GM23338 (cell line): ENCODE measurements at regions not wholly inside any gene's neighbourhood (a gene's known extent, or its start where the extent isn't known, plus 50 kb on each side); places are given as distances from the start of the nearest gene placed in this dataset.

Experiments used
- ATAC-seq: fragments of 200-7000 bp; cut with Tn5 transposase; 3 replicates; pipeline ENCODE4 v1.9.1; 2020
- DNase-seq: peaks from one replicate; pipeline ENCODE4 v3.0.0-alpha.2; 2015; ENCODE audit warnings: low spot score
- H2AFZ ChIP-seq: fragments of 200-600 bp; sonication (generic); 2 replicates; pipeline ENCODE4 v1.8.0; 2016; ENCODE audit warnings: antibody characterized with exemption, mild to moderate bottlenecking, moderate library complexity
- H3F3A ChIP-seq: fragments of 200-600 bp; sonication (generic); replicated peaks from 2 replicates; pipeline ENCODE4 v1.8.0; 2017; ENCODE audit warnings: antibody characterized with exemption, mixed run types, low read depth
- H3K27ac ChIP-seq: fragments of 200-600 bp; sonication (generic); 2 replicates; pipeline ENCODE4 v1.6.1; 2016; ENCODE audit warnings: low read depth
- H3K27me3 ChIP-seq: fragments of 200-600 bp; sonication (generic); 2 replicates; pipeline ENCODE4 v1.8.0; 2016; ENCODE audit warnings: mild to moderate bottlenecking, mixed run types, moderate library complexity; ENCODE audit not compliant: insufficient read depth
- H3K36me3 ChIP-seq: fragments of 200-600 bp; sonication (generic); 2 replicates; pipeline ENCODE4 v1.8.0; 2016; ENCODE audit warnings: mild to moderate bottlenecking; ENCODE audit not compliant: insufficient read depth
- H3K4me1 ChIP-seq: fragments of 200-600 bp; sonication (generic); 2 replicates; pipeline ENCODE4 v1.8.0; 2016; ENCODE audit warnings: mild to moderate bottlenecking, moderate library complexity; ENCODE audit not compliant: insufficient read depth
- H3K4me2 ChIP-seq: fragments of 200-600 bp; sonication (generic); 2 replicates; pipeline ENCODE4 v1.7.1; 2017; ENCODE audit warnings: mixed run types
- H3K4me3 ChIP-seq: fragments of 200-600 bp; sonication (generic); 2 replicates; pipeline ENCODE4 v1.6.1; 2016; ENCODE audit warnings: mixed run types
- H3K79me2 ChIP-seq: fragments of 200-600 bp; sonication (generic); replicated peaks from 2 replicates; pipeline ENCODE4 v1.8.0; 2017; ENCODE audit warnings: mild to moderate bottlenecking; ENCODE audit not compliant: insufficient read depth
- H3K9me2 ChIP-seq: fragments of 200-600 bp; sonication (generic); 2 replicates; pipeline ENCODE4 v1.8.0; 2017; ENCODE audit not compliant: insufficient read depth
- H4K20me1 ChIP-seq: fragments of 200-600 bp; sonication (generic); replicated peaks from 2 replicates; pipeline ENCODE4 v1.8.0; 2017; ENCODE audit warnings: mild to moderate bottlenecking; ENCODE audit not compliant: insufficient read depth
- H3K27ac Mint-ChIP-seq: 2 replicates; pipeline ENCODE4 v1.8.0; 2020; ENCODE audit warnings: inconsistent platforms, mild to moderate bottlenecking, moderate library complexity, mixed read lengths
- H3K27me3 Mint-ChIP-seq: 3 replicates; pipeline ENCODE4 v1.8.0; 2022; ENCODE audit warnings: low read depth, mild to moderate bottlenecking, moderate library complexity, mixed read lengths, inconsistent platforms; ENCODE audit not compliant: insufficient read depth, poor library complexity
- H3K36me3 Mint-ChIP-seq: 3 replicates; pipeline ENCODE4 v1.8.0; 2021; ENCODE audit warnings: low read depth, mild to moderate bottlenecking, inconsistent platforms, moderate library complexity, mixed read lengths
- H3K4me1 Mint-ChIP-seq: 3 replicates; pipeline ENCODE4 v1.8.0; 2020; ENCODE audit warnings: mild to moderate bottlenecking, inconsistent platforms, mixed read lengths
- H3K4me3 Mint-ChIP-seq: 3 replicates; pipeline ENCODE4 v1.8.0; 2021; ENCODE audit warnings: moderate library complexity, mild to moderate bottlenecking, inconsistent platforms, mixed read lengths
- H3K9me3 Mint-ChIP-seq: 3 replicates; pipeline ENCODE4 v1.8.0; 2020; ENCODE audit warnings: moderate library complexity, mild to moderate bottlenecking, inconsistent platforms, mixed read lengths
- ETS1 ChIP-seq: IDR thresholded peaks from 2 replicates; pipeline ENCODE4 v1.6.1; 2016; ENCODE audit warnings: antibody characterized with exemption
- EZH2 ChIP-seq: fragments of 200-600 bp; sonication (generic); IDR thresholded peaks from one replicate; pipeline ENCODE4 v1.8.0; 2017; ENCODE audit warnings: antibody characterized with exemption, mild to moderate bottlenecking, low read depth; ENCODE audit not compliant: unreplicated experiment
- EZH2phosphoT487 ChIP-seq: fragments of 200-600 bp; sonication (generic); IDR thresholded peaks from one replicate; pipeline ENCODE4 v1.8.1; 2018; ENCODE audit warnings: antibody characterized with exemption; ENCODE audit not compliant: unreplicated experiment
- JUNB ChIP-seq: IDR thresholded peaks from one replicate; pipeline ENCODE4 v1.6.1; 2016; ENCODE audit warnings: antibody characterized with exemption; ENCODE audit not compliant: unreplicated experiment
- NANOG ChIP-seq: IDR thresholded peaks from 2 replicates; pipeline ENCODE4 v1.6.1; 2016; ENCODE audit warnings: antibody characterized with exemption, borderline replicate concordance
- STAT1 ChIP-seq: IDR thresholded peaks from one replicate; pipeline ENCODE4 v1.6.1; 2016; ENCODE audit warnings: antibody characterized with exemption; ENCODE audit not compliant: unreplicated experiment
- ZNF114 ChIP-seq: fragments of 250-450 bp; sonication (Bioruptor Pico); IDR thresholded peaks from 2 replicates; pipeline ENCODE4 v1.5.0; 2020; ENCODE audit warnings: mild to moderate bottlenecking, moderate library complexity
- ZNF331 ChIP-seq: fragments of 250-450 bp; sonication (Bioruptor Pico); IDR thresholded peaks from 2 replicates; pipeline ENCODE4 v1.5.0; 2020; ENCODE audit warnings: low read depth, mild to moderate bottlenecking, moderate library complexity
- ZNF462 ChIP-seq: fragments of 250-450 bp; sonication (Bioruptor Pico); IDR thresholded peaks from 2 replicates; pipeline ENCODE4 v1.5.0; 2020; ENCODE audit warnings: mild to moderate bottlenecking, moderate library complexity

- Histone ChIP-seq H3K27me3 (no peaks in the 10 kb centered on the region), H3K9me2 (no peaks in the 10 kb centered on the region), H3K4me1 (peaks cover 3% of the 10 kb centered on the region; the same call in 1 of the 2 replicates), H3K4me3 (no peak overlapping the region), H3K79me2 (no peaks in the 10 kb centered on the region), H3K4me2 (no peak overlapping the region), H3K36me3 (no peaks in the 10 kb centered on the region), H3F3A (no peaks in the 10 kb centered on the region), H3K27ac (no peak overlapping the region), H2AFZ (no peak overlapping the region), H4K20me1 (no peaks in the 10 kb centered on the region)
- H3K27me3 Mint-ChIP-seq, result no peaks in the 10 kb centered on the region
- peaks cover 40% of the 10 kb centered on the region for H3K9me3 Mint-ChIP-seq
- peaks cover 2% of the 10 kb centered on the region; the same call in 1 of the 3 replicates for H3K36me3 Mint-ChIP-seq
- TF ChIP-seq ZNF462 (no peak), JUNB (no peak)
- DNase-seq (no peak), ATAC-seq (no peak)
- no peak overlapping the region for H3K4me3 Mint-ChIP-seq
- no peak overlapping the region for H3K27ac Mint-ChIP-seq
- H3K4me1 Mint-ChIP-seq, result no peaks in the 10 kb centered on the region; the same call in 2 of the 3 replicates
Measured at GRCh38 chr2:6657855-6658254, 207.9 kb downstream of the CMPK2 start.

- no peaks in the 10 kb centered on the region for H3K9me2 ChIP-seq
- H3K79me2 ChIP-seq, result no peaks in the 10 kb centered on the region
- no peaks in the 10 kb centered on the region for H4K20me1 ChIP-seq
- H3K4me3 ChIP-seq, result no peak overlapping the region
- Mint-ChIP-seq H3K4me3 (no peak overlapping the region), H3K9me3 (peaks cover 63% of the 10 kb centered on the region), H3K27ac (no peak overlapping the region), H3K36me3 (no peaks in the 10 kb centered on the region), H3K27me3 (peaks cover 2% of the 10 kb centered on the region), H3K4me1 (0 out of 3 replicates have a peak, but pooled peaks cover 3% of the 10 kb centered on the region)
- no peaks in the 10 kb centered on the region for H3K36me3 ChIP-seq
- H3K4me1 ChIP-seq, result no peaks in the 10 kb centered on the region
- no peak overlapping the region for H3K27ac ChIP-seq
- ATAC-seq, result no peak
- H3K27me3 ChIP-seq, result no peaks in the 10 kb centered on the region
- H3F3A ChIP-seq, result no peaks in the 10 kb centered on the region
- H2AFZ ChIP-seq, result no peak overlapping the region
- no peak overlapping the region for H3K4me2 ChIP-seq
- DNase-seq, result no peak
- TF ChIP-seq NANOG, result no peak
- TF ChIP-seq EZH2, result no peak
- TF ChIP-seq ZNF331 (CRISPR knock-in tag), result no peak
- no peak for TF ChIP-seq EZH2phosphoT487
- no peak for TF ChIP-seq ZNF114 (CRISPR knock-in tag)
- TF ChIP-seq JUNB, result no peak
- TF ChIP-seq STAT1, result no peak
- no peak for TF ChIP-seq ETS1
Measured at GRCh38 chr2:6664332-6665061, 201.2 kb downstream of the CMPK2 start.
